Upper lobe of left lung (tissue), 4 donors: ENCODE measurements at regions not wholly inside any gene's neighbourhood (a gene's known extent, or its start where the extent isn't known, plus 50 kb on each side); places are given as distances from the start of the nearest gene placed in this dataset.

Source experiments
- EP300 ChIP-seq, 4 donors: sonication (generic); formaldehyde crosslinking; IDR thresholded peaks; one replicate each; pipeline ENCODE4 v1.5.1; 2017; ENCODE audit warnings: antibody characterized with exemption in 4 of 4, control low read depth in 2 of 4
- POLR2A ChIP-seq, 4 donors: fragments of 450-650 bp; IDR thresholded peaks; one replicate each; pipeline ENCODE4 v1.5.1; 2016 to 2017; ENCODE audit warnings: antibody characterized with exemption in 4 of 4, mild to moderate bottlenecking in 2 of 4
- POLR2AphosphoS5 ChIP-seq, 2 donors: sonication (generic); formaldehyde crosslinking; IDR thresholded peaks; one replicate each; pipeline ENCODE4 v1.5.1; 2017; ENCODE audit warnings: antibody characterized with exemption in 2 of 2
- TF ChIP-seq, protein P1 (sequence below), 6 experiments: fragments of 450-650 bp in 4 of 6; fragments of 200-600 bp in 2 of 6; sonication (generic) in 2 of 6; IDR thresholded peaks; one replicate each; pipeline ENCODE4 v1.5.1; 2016 to 2019; ENCODE audit warnings: antibody characterized with exemption in 6 of 6

- TF ChIP-seq, protein P1, sequence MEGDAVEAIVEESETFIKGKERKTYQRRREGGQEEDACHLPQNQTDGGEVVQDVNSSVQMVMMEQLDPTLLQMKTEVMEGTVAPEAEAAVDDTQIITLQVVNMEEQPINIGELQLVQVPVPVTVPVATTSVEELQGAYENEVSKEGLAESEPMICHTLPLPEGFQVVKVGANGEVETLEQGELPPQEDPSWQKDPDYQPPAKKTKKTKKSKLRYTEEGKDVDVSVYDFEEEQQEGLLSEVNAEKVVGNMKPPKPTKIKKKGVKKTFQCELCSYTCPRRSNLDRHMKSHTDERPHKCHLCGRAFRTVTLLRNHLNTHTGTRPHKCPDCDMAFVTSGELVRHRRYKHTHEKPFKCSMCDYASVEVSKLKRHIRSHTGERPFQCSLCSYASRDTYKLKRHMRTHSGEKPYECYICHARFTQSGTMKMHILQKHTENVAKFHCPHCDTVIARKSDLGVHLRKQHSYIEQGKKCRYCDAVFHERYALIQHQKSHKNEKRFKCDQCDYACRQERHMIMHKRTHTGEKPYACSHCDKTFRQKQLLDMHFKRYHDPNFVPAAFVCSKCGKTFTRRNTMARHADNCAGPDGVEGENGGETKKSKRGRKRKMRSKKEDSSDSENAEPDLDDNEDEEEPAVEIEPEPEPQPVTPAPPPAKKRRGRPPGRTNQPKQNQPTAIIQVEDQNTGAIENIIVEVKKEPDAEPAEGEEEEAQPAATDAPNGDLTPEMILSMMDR (IDR thresholded peaks at IDR 0.05): no peak
- TF ChIP-seq EP300 (IDR thresholded peaks at IDR 0.05): no peak
- no peak for TF ChIP-seq POLR2A (IDR thresholded peaks at IDR 0.05)
- no peak for TF ChIP-seq POLR2AphosphoS5 (IDR thresholded peaks at IDR 0.05)
Observed at GRCh38 chr12:32031109-32031508, 71.9 kb downstream of the RESF1 start.
